Neural cell (in vitro differentiated cells): ENCODE measurements at regions not wholly inside any gene's neighbourhood (a gene's known extent, or its start where the extent isn't known, plus 50 kb on each side); places are given as distances from the start of the nearest gene placed in this dataset.

Experiments used
- H2AFZ ChIP-seq: fragments of 200-600, 300-800 bp; sonication (generic), shearing (Covaris generic); 2 replicates; pipeline ENCODE4 v1.6.0; 2014; ENCODE audit warnings: low read depth, mild to moderate bottlenecking, antibody characterized with exemption, low read length, moderate library complexity
- H3F3A ChIP-seq: fragments of 200-600 bp; shearing (Covaris generic); 2 replicates; pipeline ENCODE4 v1.6.1; 2016; ENCODE audit warnings: mild to moderate bottlenecking, moderate library complexity, mixed read lengths, antibody characterized with exemption, low read length; ENCODE audit not compliant: insufficient read depth, poor library complexity, severe bottlenecking
- H3K27ac ChIP-seq: fragments of 200-600, 300-800 bp; sonication (generic), shearing (Covaris generic); 2 replicates; pipeline ENCODE4 v1.5.1; 2014; ENCODE audit warnings: mild to moderate bottlenecking, low read length, moderate library complexity
- H3K27me3 ChIP-seq: fragments of 300-800, 200-600 bp; sonication (generic), shearing (Covaris generic); 2 replicates; pipeline ENCODE4 v1.6.0; 2014; ENCODE audit warnings: mild to moderate bottlenecking, low read depth, low read length, moderate library complexity; ENCODE audit not compliant: insufficient read depth
- H3K36me3 ChIP-seq: fragments of 300-800, 200-600 bp; sonication (generic), shearing (Covaris generic); 2 replicates; pipeline ENCODE4 v1.5.1; 2014; ENCODE audit warnings: mild to moderate bottlenecking, antibody characterized with exemption, low read length, moderate library complexity; ENCODE audit not compliant: insufficient read depth
- H3K4me2 ChIP-seq: fragments of 300-800, 200-600 bp; sonication (generic), shearing (Covaris generic); 2 replicates; pipeline ENCODE4 v1.6.0; 2014; ENCODE audit warnings: mild to moderate bottlenecking, low read length
- H3K4me3 ChIP-seq: fragments of 300-800, 200-600 bp; sonication (generic), shearing (Covaris generic); 2 replicates; pipeline ENCODE4 v1.5.1; 2014; ENCODE audit warnings: mild to moderate bottlenecking, low read length, moderate library complexity
- H3K79me2 ChIP-seq: fragments of 200-600 bp; shearing (Covaris generic); replicated peaks from 2 replicates; pipeline ENCODE4 v1.6.0; 2014; ENCODE audit warnings: mild to moderate bottlenecking, low read length, moderate library complexity; ENCODE audit not compliant: insufficient read depth
- H3K9ac ChIP-seq: fragments of 300-800, 200-600 bp; sonication (generic), shearing (Covaris generic); 2 replicates; pipeline ENCODE4 v1.6.1; 2016; ENCODE audit warnings: mild to moderate bottlenecking, low read length, mixed read lengths
- H3K9me2 ChIP-seq: fragments of 200-600 bp; shearing (Covaris generic); 2 replicates; pipeline ENCODE4 v1.6.1; 2016; ENCODE audit warnings: mild to moderate bottlenecking, low read length, mixed read lengths; ENCODE audit not compliant: insufficient read depth
- H3K9me3 ChIP-seq: fragments of 200-600, 300-800 bp; sonication (generic), shearing (Covaris generic); 2 replicates; pipeline ENCODE4 v1.6.1; 2016; ENCODE audit warnings: mild to moderate bottlenecking, mixed run types, low read length, moderate library complexity, mixed read lengths
- H4K20me1 ChIP-seq: fragments of 200-600 bp; shearing (Covaris generic); 2 replicates; pipeline ENCODE4 v1.6.1; 2016; ENCODE audit warnings: mild to moderate bottlenecking, mixed run types; ENCODE audit not compliant: insufficient read depth
- CTCF ChIP-seq: fragments of 450-650 bp; IDR thresholded peaks from 2 replicates; pipeline ENCODE4 v1.5.1; 2014; ENCODE audit warnings: antibody characterized with exemption, mild to moderate bottlenecking, moderate library complexity; ENCODE audit not compliant: poor library complexity, severe bottlenecking
- EP300 ChIP-seq: fragments of 450-650 bp; conservative IDR thresholded peaks from 2 replicates; pipeline ENCODE4 v1.6.1; 2014; ENCODE audit warnings: antibody characterized with exemption, mild to moderate bottlenecking, moderate library complexity; ENCODE audit not compliant: poor library complexity, severe bottlenecking
- EZH2 ChIP-seq: fragments of 200-600, 300-800 bp; shearing (Covaris generic), sonication (generic); IDR thresholded peaks from 2 replicates; pipeline ENCODE4 v1.6.1; 2014; ENCODE audit warnings: antibody characterized with exemption, low read length, borderline replicate concordance, mild to moderate bottlenecking; ENCODE audit not compliant: insufficient read depth, poor library complexity, severe bottlenecking
- MXI1 ChIP-seq: fragments of 450-650 bp; conservative IDR thresholded peaks from 2 replicates; pipeline ENCODE4 v1.6.1; 2014; ENCODE audit warnings: antibody characterized with exemption, mild to moderate bottlenecking; ENCODE audit not compliant: poor library complexity, severe bottlenecking
- POLR2AphosphoS5 ChIP-seq: IDR thresholded peaks from 2 replicates; pipeline ENCODE4 v1.6.1; 2012
- RAD21 ChIP-seq: fragments of 450-650 bp; conservative IDR thresholded peaks from 2 replicates; pipeline ENCODE4 v1.6.1; 2014; ENCODE audit warnings: antibody characterized with exemption, mild to moderate bottlenecking, moderate library complexity
- REST ChIP-seq: IDR thresholded peaks from 2 replicates; pipeline ENCODE4 v1.6.1; 2012; ENCODE audit warnings: borderline replicate concordance
- SMC3 ChIP-seq: fragments of 450-650 bp; conservative IDR thresholded peaks from 2 replicates; pipeline ENCODE4 v1.6.1; 2014; ENCODE audit warnings: antibody characterized with exemption, mild to moderate bottlenecking, moderate library complexity; ENCODE audit not compliant: poor library complexity
- TAF1 ChIP-seq: IDR thresholded peaks from 2 replicates; pipeline ENCODE4 v1.6.1; 2012; ENCODE audit warnings: low read depth

- TF ChIP-seq SMC3 (no peak), POLR2AphosphoS5 (no peak)
Measured at GRCh38 chr16:6317934-6318333, 1014.7 kb upstream of the RBFOX1 start (continued).

- Histone ChIP-seq H3K36me3 (no peaks in the 10 kb centered on the region), H3K4me3 (no peak overlapping the region), H3K9ac (no peak overlapping the region), H3K27ac (peak overlapping the region; percentile 24), H3F3A (no peaks in the 10 kb centered on the region), H3K27me3 (no peaks in the 10 kb centered on the region), H3K79me2 (no peaks in the 10 kb centered on the region), H4K20me1 (no peaks in the 10 kb centered on the region), H3K9me2 (no peaks in the 10 kb centered on the region), H3K4me2 (no peak overlapping the region), H2AFZ (no peak overlapping the region), H3K9me3 (no peaks in the 10 kb centered on the region)
- TF ChIP-seq MXI1: no peak
- TF ChIP-seq POLR2AphosphoS5: no peak
- no peak for TF ChIP-seq CTCF
- TF ChIP-seq EZH2: no peak
- no peak for TF ChIP-seq RAD21
- no peak for TF ChIP-seq SMC3
- no peak for TF ChIP-seq EP300
- no peak for TF ChIP-seq TAF1
- TF ChIP-seq REST: no peak
Measured at GRCh38 chr16:6309271-6309670, 1023.4 kb upstream of the RBFOX1 start.

- H2AFZ ChIP-seq: no peak overlapping the region
- no peaks in the 10 kb centered on the region for H3K27me3 ChIP-seq
- no peak overlapping the region for H3K9ac ChIP-seq
- H3K36me3 ChIP-seq: no peaks in the 10 kb centered on the region
- H3K4me3 ChIP-seq: no peak overlapping the region
- no peaks in the 10 kb centered on the region for H3K79me2 ChIP-seq
- H3K27ac ChIP-seq: no peak overlapping the region
- no peaks in the 10 kb centered on the region for H3F3A ChIP-seq
- H3K9me3 ChIP-seq: no peaks in the 10 kb centered on the region
- H3K9me2 ChIP-seq: no peaks in the 10 kb centered on the region
- TF ChIP-seq RAD21 (no peak), EZH2 (no peak), MXI1 (no peak), CTCF (no peak), TAF1 (no peak), POLR2AphosphoS5 (no peak), REST (no peak), EP300 (no peak), SMC3 (no peak)
- H3K4me2 ChIP-seq: no peak overlapping the region
- H4K20me1 ChIP-seq: no peaks in the 10 kb centered on the region
Measured at GRCh38 chr16:6308176-6308575, 1024.5 kb upstream of the RBFOX1 start.
